Activated T-cell treated with anti-CD3 and anti-CD28 coated beads for 48 hours (primary cell): ENCODE measurements at regions not wholly inside any gene's neighbourhood (a gene's known extent, or its start where the extent isn't known, plus 50 kb on each side); places are given as distances from the start of the nearest gene placed in this dataset.
"Not testable (repeated sequence)": the region's sequence is repeated elsewhere in the genome, so short reads cannot be mapped to it uniquely, and the experiment has no call there.

Source experiments
- DNase-seq: peaks from one replicate; pipeline ENCODE4 v3.0.0-alpha.2; 2020; ENCODE audit warnings: low read depth

DNA sequence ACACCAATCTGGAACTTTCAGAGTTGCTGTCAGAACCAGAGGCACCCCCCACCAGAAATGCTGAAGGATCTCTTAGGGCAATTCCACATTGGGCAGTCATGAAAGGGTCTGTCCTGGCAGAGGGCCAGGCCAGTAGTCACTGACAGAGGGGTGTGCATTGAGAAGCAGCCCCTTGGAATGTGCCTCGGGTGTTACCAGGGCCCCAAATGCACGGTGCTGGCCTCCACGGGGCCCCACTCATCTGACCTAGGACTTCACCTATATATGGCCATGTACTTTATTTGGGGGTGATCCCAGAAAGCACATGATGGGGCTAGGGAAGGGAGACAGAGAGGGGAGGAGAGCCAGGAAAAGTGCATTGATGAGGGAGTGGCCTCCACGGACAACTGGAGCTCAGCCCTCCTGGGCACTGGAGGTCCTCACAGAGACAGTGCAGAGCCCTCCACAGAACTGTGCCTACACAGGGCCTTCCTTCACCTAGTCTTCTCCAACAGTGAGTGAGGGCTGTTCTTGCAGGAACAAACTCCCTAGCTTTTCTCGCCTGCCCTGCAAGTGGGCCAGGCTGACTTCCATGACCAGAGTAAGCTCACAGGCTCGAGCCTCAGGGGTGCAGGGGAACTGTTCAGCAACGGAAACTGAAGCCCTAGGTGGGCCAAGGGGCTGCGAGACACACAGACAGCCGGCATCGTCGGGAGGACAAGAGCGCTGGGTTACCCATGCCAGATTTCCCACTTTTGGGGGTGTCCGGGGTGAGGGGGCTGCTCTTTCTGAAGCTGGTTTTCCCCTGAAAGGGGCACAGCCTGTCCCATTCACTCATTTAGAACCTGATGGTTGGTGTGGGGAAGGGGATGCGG, 136.2 kb downstream of the HMX1 start:
- DNase-seq: no peak

DNA sequence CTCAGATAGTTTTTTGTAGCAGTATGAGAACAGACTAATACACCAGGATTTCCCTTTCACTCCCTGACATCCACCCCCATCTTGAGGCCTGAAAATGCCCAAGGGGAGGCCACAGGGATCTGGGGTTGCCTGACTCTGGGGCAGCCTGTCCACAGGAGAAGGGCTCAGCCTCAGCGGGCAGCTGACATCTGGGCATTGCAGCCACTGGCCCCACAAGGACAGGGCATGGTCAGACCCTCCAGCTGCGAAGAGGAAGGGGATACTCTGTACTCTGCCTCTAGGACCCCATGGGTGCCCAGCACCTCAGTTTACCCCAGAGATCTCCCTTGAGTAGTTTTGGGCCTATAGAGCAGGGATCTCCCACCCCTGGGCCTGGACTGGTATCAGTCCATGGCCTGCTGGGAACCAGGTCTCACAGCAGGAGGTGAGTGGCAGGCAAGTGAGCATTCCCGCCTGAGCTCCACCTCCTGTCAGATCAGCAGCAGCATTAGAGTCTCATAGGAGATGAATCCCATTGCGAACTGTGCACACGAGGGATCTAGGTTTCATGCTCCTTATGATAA, 138.9 kb downstream of the HMX1 start:
- DNase-seq: no peak

DNA sequence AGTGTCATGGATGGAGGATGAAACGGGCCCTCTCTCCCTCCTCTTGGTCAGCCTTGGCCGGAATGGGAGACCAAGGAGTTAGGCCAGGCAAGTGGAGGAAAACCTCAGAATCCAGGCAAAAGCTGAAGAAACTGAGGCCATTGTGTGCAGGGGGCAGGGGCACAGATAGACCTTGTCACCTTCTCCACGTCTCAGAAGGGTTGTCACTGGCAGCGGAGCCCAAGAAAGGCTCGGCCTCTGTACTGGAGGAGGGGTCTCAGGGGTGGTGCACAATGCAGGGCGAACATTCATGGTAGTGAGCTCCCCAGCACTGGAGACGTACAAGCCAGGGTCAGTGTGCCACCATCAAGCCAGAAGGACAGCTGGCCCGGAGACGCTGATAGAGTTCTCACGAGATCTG, 139.5 kb downstream of the CPZ start:
- DNase-seq: no peak

DNA sequence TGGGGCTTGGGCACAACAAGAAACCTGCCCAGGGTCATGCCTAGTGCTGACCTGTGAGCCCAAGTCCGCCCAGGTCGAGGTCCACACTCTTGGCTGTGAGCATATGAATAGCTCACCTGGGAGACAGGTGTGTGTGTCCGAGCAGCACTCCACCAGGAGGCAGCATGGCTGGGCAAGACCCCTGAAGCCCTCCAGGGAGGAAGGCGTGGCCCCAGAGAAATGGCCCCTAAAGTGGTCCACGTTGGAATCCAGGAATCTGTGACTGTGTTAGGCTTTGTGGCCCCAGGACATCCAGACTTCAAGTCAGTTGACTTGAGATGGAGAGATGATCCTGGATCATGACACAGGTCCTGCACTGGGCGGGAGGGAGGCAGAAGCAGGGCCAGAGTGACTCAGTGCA, 138.8 kb downstream of the CPZ start:
- no peak for DNase-seq

DNA sequence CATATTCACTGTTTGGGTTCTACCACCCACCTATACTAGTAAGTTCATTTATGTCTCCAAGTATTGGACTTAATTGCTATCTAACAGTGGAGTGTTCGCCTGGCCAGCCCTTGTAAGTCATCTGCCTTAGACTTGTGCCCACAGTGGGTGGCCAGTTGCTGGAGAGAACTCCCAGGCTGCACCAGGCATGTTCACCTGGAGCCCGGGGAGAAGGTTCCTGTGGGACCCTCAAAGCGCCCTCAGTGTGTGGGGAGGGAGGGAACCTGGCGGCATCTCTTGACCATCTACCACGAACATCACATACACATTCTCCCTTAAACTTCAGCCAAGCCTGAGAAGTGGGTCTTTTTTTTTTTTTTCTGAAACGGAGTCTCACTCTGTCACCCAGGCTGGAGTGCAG, 138.1 kb downstream of the CPZ start:
- DNase-seq: no peak

DNA sequence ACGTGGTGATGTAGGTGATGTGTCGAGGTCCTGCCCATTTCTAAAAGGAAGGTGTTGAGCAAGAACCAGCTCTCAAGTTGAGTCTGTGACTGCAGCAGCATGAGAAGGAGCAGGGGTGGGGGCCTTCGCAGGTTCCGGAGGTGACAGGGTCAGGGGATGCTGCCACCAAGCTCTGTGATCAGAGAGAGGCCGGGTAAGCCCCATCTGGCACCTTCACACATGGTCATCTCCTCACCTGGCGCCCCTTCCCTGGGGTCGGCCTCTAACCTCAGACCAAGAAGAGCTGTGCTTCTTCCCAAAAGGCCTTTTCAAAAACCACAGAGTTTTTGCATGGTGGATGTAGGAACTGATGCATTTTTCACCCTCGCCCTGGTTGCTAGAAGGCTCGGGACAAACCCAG, 137.6 kb downstream of the CPZ start:
- DNase-seq: no peak

DNA sequence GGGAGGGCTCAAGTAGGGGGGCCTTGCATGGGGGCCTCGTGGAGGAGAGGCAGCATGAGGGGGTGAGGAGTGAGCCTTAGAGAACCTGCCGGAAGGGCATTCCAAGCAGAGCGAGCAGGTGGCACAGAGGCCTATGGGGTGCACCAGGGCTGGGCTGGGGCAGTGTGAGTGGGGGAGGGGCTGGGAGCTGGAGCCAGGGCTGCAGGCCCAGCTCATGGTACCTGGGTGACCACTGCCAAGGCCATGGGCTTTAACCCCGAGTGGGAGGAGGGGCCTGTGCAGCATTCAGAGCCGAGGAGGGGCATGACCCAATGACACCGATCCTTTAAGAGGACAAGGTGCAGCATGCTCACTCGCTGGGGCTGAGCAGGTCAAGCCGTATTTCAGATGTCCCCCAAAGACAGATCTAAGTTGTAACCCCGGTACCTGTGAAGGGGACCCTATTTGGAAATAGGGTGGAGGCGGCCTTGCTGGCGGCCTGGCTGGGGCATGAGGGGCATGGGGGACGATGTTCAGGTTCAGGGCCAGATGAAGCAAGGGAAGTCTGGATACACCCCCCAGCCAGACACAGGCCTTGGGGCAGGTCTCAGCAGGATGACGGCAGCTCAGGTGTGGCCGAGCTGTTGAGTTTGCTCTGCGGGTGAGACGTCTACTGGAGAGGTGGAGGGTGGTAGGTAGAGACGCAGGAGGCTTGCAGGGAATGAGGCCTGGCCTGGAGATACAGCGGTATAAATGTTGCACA, 137.0 kb downstream of the CPZ start:
- DNase-seq: no peak

DNA sequence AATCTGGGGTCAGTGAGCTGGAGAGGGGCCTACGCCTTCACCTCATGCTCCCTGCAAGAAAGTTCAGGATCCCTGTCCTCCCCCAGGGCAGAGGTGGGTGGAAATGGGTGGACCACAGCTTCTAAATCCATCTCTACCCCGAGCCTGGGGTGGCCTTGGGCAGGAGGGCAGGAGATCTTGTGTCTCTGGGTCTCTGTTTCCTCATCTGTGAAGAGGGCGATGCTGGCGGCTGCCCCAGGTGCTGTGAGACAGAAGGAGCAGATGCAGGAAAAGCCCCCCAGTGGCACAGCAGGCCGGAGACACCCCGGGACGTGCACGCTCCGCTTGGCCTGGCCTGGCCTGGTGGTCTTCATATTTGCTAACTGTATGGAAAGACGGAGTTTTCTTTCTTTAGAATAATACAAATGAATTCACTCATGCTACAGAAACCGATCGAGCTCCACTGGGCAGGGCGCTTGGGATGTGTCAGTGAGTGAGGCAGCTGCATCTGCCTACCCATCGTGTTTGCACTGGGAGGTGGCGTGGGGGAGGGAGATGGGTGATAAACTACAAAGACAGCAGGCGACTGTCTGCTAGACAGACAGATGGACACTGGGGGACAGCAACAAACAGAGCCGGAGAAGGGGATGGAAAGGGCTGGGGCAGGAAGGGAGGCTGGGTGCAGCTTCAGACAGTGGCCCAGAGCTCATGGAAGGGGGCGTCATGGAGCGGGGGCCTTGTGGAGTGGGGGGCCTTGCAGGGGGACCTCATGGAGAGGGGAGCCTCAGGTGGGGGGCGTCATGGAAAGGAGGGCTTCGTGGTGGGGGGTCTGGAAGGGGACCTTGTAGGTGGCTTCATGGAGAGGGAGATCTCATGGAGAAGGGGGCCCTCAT, 136.2 kb downstream of the CPZ start:
- no peak for DNase-seq

DNA sequence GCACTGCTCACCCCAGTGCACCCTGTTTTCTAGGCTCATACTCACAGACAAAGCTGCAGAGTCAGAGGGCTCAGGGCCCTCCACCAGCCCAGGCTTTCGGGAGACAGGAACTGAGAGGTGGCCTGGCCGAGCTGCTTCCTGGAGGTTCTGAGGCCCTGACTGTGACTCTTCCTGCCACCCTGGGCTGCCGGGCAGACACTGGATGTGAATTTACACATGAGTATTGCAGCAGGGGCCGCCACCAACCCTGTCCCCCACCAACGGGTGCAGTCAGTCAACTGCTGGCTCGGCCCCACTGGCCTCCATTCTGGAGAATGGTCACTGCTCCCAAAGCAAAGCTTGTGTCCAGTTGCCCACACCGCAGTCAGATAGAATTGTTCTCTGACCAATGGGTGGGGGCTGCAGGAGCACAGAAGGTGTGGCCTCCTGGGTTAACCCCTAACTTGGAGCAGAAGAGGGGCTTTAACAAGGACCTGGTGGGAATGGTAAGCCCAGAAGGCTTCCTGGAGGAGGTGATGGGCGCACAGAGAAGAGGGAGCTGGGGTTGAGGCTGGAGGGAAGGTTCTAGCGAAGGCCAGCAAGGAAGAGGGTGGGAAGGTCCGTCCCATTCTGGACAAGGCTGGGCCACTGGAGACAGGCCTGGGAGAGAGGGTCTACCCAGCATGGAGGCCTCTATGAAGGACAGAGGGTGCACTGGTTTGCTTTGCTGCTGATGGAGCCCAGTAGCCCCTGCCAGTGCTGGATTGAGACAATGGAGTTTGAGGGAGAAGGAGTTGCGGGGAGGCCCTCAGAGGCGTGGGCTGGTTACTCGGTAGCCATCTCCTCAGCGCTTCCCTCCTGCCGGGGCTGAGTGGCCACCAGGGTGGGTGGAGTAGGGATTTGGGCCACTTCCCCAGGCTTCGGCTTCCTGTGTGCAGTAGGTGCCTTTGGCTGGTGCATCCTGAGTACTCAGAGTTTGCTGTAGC, 135.3 kb downstream of the CPZ start:
- DNase-seq: no peak

DNA sequence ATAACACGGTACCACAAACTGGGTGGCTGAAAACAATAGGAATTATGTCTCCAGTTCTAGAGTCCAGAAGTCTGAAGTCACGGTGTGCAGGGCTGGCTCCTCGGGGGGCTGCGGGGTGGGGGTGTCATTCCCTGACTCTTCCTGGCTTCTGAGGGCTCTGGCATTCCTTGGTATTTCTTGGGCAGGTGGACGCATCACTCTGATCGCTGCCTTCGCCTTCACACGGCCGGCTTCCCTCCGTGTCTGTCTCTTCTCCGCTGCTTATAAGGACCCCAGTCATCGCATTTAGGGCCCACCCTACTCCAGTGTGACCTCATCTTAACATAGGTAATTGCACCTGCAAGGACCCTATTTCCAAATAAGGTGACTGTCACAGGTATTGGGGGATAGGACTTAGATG, 134.6 kb downstream of the CPZ start:
- no peak for DNase-seq

DNA sequence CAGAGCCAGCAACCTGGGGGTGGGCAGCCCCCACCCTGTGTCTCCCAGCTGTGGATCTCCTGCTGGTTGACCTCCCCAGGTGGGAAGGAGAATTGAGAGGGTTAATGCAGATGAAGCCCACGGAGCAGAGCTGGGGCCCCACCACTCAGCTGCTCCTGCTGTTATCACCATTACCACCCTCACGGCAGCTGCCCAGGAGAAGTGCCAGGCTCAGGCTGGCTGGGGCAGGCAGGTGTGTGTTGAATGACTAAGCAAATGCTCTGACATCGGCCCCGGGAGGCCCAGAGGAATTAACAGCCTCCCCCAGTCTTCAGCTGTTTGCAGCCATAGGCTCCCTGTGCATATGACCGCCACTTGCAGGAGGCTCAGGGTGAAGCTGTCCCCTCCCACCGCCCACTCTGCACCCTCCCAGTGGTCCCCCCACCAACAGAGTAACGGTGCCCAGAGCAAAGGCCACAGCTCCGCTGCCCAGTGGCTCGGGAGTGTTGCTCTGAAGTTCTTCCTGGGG, 133.8 kb downstream of the CPZ start:
- DNase-seq: no peak

DNA sequence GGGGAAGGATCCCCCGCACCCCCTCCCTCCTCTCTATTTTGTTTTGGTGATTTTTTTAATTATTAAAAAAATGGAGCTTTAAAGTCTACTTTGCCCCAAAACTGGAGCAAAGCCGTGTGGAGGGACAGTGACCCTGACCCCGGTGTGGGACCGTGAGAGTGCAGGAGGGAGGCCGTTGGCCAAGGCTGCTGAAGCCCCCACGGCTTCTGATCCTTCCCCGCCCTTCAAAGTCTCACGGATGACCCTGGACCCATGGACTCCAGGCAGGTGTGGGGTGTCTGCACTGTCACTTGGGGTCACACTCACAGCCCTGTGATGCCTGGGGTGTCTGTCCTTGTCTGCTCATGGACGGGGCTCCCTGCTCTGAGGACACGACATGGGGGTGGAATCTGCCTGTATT, 133.3 kb downstream of the CPZ start:
- no peak for DNase-seq

DNA sequence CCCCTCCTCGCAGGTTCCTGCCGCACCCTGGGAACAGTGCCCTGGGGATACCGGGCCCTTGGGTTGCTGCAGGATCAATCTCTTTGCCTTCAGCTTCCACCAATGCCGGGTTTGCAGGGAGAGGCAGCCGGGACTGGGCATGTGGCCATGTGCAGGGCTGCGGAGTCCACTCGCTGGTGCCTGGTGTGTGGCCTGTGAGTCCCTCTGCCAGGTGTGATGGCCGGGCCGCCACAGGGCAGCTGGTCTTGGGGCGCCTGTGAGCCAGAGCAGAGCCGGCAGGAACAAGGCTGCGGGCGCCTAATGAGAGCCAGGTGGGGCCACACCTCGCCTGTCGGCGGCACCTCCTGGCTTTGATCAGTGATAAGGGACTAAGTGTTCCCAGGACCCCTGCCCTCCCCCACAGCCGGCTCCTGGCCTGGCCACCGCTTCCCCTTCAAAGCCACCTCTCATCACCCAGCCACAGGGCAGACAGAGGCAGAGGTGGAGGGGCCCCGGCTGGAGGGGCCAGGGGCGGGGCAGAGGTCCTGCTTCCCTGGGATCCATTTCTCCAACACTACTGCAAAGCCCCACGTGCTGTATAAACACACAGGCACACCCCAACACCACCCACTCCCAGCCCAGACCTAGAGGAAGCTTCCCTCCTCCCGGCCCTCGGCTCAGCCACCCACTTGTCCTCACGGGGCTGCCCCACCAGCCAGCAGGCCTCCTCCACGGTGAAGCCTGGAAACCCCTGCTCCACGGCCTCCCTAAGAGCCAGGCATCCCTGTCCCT, 132.7 kb downstream of the CPZ start:
- DNase-seq: no peak

DNA sequence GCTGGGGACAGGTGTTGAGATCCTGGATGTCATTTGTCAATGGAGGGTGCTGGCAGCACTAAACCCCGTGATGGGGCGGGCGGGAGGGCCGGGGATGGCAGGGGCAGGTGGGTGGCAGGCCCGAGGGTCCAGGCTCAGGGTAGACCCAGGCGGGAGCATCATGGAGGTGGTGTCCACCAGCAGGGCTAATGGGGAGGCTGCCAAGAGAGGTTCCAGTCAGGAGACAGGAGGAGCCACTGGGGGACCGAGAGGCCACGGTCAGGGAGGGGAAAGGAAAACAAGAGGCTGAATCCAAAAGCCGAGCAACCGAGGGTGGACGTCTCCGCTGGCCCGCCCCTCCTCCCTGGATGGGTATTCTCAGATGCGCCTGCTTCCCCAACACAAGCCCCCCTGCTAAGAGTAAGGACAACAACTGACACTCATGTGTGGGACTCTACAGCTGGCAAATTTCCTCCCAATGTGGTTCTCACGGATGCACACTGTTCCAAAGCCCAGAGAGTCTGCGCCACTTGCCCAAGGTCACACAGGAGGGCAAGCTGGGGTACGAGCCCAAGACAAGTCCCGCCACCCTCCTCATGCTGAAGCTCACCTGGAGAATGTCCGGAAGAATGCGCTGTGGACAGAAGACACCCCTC, 132.0 kb downstream of the CPZ start:
- DNase-seq: no peak

DNA sequence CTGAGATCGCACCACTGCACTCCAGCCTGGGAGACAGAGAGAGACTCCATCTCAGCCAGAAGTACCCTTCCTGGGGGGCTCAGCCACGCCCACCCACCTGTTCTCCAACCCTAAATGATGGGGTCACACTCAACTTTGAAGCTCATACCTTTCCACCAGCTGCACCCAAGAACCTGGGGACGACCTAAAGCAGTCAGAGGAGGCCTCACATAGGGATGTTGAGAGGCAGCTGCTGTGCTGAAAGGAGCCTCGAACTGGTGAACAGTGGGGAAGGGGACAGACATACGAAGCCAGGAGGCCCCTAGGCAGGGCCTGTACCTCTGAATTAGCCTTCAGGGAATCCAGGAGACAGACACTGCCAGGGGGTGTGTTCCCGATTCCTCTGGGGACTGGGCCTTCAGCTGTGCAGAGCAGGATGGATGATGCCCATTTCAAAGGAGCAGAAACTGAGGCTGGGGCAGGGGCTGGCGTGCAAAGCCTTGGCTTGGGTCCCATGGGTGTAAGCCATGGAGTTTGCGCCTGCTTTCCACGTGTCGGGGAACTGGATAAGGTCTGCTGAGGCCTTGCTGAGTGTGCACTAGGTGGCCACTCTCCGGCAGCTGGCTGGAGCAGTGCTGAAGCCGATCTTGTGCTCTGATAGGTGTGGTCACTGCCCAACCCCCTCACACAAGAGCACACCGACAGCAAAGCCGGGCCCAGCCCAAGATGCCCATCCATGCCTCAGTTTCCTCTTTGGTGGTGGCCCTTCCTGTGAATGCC, 130.8 kb downstream of the CPZ start:
- no peak for DNase-seq

DNA sequence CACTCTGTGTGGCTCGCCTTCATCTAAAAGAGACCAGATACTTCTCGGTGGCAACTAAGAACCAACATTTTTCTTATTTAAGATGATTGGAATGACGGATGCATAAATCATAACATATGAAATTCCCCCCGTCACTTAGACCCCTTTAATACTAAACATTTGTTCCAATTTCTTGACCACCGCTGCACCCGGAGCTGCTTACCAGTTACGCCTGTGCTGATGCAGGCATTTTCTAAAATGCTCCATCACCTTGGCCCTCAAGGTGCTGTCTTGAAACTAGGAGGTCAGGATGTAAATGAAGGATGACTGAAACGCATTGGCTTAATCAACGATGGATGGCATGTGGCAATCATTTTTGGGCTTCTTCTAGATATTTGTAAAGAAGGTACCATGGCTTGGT, 130.0 kb downstream of the CPZ start:
- no peak for DNase-seq

DNA sequence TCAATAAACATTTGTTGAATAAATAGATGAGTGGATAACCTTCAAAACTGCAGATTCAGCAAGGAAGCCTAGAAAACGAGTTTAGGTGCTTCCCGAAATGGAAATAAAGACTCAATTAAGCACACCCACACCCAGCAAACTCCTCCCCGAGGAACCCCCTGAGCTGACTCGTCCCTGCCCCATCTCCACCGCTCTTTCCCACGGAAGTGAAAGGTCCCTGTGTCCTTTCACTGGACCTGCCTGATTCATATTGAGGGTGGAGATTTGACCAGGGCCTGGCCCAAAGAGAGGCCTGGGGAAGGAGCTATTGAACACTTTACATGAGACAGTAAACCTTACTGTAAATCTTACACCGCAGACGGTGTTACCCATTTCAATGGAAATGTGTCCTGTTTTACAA, 129.1 kb downstream of the CPZ start:
- DNase-seq: no peak

DNA sequence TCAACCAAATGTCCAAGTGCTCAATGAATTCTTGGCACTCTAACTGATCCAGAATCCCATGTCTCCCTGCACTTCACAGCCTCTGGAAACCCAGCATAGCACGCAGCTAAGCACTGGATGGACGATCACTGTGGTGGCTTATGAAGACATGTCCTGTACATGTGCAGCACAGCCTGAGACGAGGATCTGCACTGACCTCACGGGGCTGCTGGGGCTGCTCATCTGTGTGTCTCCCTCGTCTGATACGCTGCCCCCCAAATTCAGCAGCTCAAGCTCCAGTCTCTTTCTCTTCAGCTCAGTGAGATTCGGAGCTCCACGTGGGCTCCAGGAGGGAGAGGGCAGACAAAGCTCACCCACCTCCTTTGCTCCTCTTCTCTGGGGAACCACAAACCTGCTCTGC, 126.9 kb downstream of the CPZ start:
- DNase-seq: no peak

DNA sequence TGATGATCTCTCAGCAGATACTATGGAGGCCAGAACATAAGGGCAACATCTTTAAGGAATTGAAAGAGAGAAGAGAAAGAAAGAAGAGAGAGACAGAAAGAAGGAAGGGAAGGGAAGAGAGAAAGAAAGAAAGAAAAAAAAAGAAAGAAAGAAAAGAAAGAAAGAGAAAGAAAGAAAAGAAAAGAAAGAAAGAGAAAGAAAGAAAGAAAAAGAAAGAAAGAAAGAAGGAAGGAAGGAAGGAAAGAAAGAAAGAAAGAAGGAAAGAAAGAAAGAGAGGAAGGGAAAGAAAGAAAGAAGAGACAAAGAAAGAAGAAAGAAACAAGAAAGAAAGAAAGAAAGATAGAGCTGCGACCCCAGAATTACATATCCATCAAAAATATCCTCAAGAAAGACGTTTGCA, 124.9 kb downstream of the CPZ start:
- not testable (repeated sequence) for DNase-seq
